ENCODE measurements at regions not wholly inside any gene's neighbourhood (a gene's known extent, or its start where the extent isn't known, plus 50 kb on each side); places are given as distances from the start of the nearest gene placed in this dataset.

DNA sequence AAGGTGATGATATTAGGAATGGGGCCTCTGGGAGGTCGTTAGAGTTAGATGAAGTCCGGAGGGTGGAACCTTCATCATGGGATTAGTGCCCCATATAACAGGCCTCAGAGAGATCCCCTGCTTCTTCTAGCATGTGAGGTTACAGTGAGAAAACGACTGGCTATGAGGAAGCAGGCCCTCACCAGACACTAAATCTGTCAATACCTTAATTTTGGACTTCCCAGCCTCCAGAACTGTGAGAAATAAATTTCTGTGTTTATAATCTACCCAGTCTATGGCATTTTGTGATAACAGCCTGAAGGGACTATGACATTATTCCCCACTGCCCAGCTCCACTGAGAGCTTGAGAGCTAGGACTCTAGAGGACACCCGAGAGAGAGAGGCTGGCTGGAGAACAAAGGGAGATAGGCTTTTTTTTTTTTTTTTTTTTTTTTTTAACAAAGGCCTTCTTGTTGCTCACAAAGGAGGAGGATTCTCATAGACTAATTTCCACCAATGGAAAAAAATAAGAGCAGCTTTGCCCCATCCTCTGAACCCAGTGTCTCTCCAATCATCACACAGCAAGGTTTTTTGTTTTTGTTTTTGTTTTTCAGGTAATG lies 87.8 kb upstream of the EEA1 start:
- no peak for ATAC-seq
- intact Hi-C loops (cut with DNase I, micrococcal nuclease): loop anchor here in 1 of 2 donors (10.0 kb wide), 1 partner anchor 378 kb away; no protein-coding TSS in a partner anchor
- H3K9me3 ChIP-seq: no peaks in the 10 kb centered on the region
- H3K4me1 ChIP-seq (ENCODE audit: low read depth): peaks cover 37% of the 10 kb centered on the region
- H3K4me3 ChIP-seq: no peak overlapping the region
- DNase-seq: no peak
- no peaks in the 10 kb centered on the region for H3K36me3 ChIP-seq (ENCODE audit: low read depth)
- TF ChIP-seq, protein P1, sequence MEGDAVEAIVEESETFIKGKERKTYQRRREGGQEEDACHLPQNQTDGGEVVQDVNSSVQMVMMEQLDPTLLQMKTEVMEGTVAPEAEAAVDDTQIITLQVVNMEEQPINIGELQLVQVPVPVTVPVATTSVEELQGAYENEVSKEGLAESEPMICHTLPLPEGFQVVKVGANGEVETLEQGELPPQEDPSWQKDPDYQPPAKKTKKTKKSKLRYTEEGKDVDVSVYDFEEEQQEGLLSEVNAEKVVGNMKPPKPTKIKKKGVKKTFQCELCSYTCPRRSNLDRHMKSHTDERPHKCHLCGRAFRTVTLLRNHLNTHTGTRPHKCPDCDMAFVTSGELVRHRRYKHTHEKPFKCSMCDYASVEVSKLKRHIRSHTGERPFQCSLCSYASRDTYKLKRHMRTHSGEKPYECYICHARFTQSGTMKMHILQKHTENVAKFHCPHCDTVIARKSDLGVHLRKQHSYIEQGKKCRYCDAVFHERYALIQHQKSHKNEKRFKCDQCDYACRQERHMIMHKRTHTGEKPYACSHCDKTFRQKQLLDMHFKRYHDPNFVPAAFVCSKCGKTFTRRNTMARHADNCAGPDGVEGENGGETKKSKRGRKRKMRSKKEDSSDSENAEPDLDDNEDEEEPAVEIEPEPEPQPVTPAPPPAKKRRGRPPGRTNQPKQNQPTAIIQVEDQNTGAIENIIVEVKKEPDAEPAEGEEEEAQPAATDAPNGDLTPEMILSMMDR (IDR thresholded peaks at IDR 0.05): no peak

DNA sequence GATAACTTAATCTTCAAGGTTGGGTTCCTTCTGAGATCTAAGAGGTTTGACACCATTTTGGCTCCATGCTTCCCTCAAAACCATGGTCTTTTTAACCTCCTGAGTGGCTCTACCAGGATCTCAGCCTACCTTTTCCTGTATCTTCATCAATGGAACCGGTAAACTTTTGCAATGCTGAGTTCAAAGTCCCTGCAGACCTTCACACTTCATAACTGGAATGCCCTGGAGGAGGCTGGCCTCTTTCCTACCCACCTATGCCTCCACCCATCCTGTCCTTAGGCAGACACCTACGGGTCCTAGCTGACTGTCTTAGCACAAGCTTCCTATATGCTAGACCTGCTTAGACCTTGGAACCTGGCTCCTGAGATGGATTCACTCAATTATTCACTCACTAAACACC lies 89.5 kb upstream of the EEA1 start:
- intact Hi-C loops (cut with DNase I, micrococcal nuclease): loop anchor here in 1 of 2 donors (10.0 kb wide), 1 partner anchor 376 kb away; no protein-coding TSS in a partner anchor
- Histone ChIP-seq H3K9me3 (no peaks in the 10 kb centered on the region), H3K4me3 (no peak overlapping the region), H3K4me1 (ENCODE audit: low read depth) (peaks cover 37% of the 10 kb centered on the region), H3K36me3 (ENCODE audit: low read depth) (no peaks in the 10 kb centered on the region)
- TF ChIP-seq, protein P1 (IDR thresholded peaks at IDR 0.05): no peak
- DNase-seq: peak in 1 of 3 donors; percentile 41
- peak; percentile 43 for ATAC-seq

DNA sequence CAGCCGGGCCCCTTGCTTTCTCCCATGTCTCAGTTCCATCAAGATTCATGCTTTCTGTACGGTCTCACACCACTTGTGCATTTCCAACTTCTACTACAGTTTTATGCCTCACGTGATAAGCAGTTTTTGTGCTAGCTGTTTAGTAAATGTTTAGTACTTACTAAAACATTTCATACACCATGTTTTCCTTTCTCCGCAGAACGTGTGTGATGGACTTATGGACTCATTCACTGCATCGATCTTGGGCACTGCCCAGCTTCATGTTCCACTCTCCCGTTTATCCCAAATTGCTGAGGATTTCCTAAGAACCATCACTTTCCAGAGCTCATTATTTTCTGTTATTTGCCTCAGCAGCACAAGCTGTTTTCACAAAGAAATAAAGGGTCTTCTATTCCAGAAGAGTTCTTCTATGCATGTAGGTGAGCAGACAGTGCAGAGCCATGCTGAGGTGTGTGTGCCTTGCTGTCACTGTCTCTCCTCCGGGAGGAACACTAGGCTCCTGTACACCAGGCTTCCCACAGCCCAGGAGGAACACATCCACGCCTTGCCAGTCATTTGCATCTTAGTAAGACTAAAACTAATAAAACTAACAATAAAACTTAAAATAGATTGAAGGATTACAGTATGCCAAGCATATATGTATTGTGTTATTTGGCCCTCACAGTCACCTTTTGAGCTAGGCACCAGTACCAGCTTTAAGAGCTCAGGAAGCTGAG lies 90.3 kb upstream of the EEA1 start:
- Histone ChIP-seq H3K36me3 (ENCODE audit: low read depth) (no peaks in the 10 kb centered on the region), H3K4me1 (ENCODE audit: low read depth) (peaks cover 37% of the 10 kb centered on the region), H3K4me3 (no peak overlapping the region), H3K9me3 (no peaks in the 10 kb centered on the region)
- TF ChIP-seq, protein P1 (IDR thresholded peaks at IDR 0.05): no peak
- ATAC-seq (peak; percentile 67), DNase-seq (peak in 2 of 3 donors; percentile 44 to 53)
- intact Hi-C loops (cut with DNase I, micrococcal nuclease): loop anchor here in 1 of 2 donors (10.0 kb wide), 1 partner anchor 375 kb away; no protein-coding TSS in a partner anchor

DNA sequence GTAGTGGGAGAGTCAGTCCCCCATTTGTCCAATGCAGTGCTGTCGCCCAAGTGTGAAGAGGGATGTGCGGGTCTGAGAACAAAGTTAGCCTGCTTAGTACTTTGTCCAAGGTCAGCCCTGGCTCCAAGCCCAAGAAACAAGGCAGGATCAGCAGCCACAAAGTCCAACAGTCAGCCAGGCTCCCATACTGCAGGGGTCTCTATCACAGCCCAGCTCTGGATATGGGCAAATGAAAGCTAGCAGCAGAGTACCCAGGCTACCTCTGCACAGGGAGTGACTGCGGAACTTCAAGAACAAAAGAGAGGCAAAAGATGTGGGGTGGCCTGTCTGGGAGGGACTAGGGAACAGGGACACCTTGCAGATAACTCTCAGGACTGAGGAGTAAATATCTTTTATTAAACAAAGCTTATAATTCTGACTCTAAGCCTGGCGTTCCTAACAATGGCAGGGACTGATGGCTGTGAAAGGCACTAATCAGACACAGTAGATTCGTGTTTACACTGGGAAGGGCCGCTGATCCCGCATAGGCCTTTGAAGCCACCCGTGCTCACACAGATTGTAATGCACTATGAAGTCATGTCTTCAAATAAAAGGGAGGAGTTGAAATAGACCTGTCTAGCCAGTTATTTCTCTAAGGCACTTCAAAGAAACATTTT lies 91.0 kb upstream of the EEA1 start:
- intact Hi-C loops (cut with DNase I, micrococcal nuclease): loop anchor here in 1 of 2 donors (10.0 kb wide), 1 partner anchor 375 kb away; no protein-coding TSS in a partner anchor

More for the DNA sequence above, 91.0 kb upstream of the EEA1 start:
- TF ChIP-seq, protein P1 (IDR thresholded peaks at IDR 0.05): no peak
- H3K4me3 ChIP-seq: no peak overlapping the region
- H3K4me1 ChIP-seq (ENCODE audit: low read depth): peaks cover 33% of the 10 kb centered on the region
- DNase-seq: peak; percentile 69 to 81 (median 74)
- H3K36me3 ChIP-seq (ENCODE audit: low read depth): no peaks in the 10 kb centered on the region
- no peaks in the 10 kb centered on the region for H3K9me3 ChIP-seq
- ATAC-seq: peak; percentile 85

Data from mucosa of descending colon (tissue), 3 donors.